WTC11 (cell line): ENCODE measurements at regions not wholly inside any gene's neighbourhood (a gene's known extent, or its start where the extent isn't known, plus 50 kb on each side); places are given as distances from the start of the nearest gene placed in this dataset.
"Not testable (repeated sequence)": the region's sequence is repeated elsewhere in the genome, so short reads cannot be mapped to it uniquely, and the experiment has no call there.

Experiments used
- ATAC-seq: fragments of 200-7000 bp; cut with Tn5 transposase; 2 replicates; pipeline ENCODE4 v1.10.0; 2021; ENCODE audit warnings: mild to moderate bottlenecking, moderate library complexity
- CTCF ChIA-PET: fragments of 300-600 bp; sonication (Branson Sonifier 250); formaldehyde crosslinking; loops from one replicate; lab custom pipeline; 2021; ENCODE audit warnings: antibody characterized with exemption; lab: Charles Lee
- POLR2A ChIA-PET: fragments of 350-600 bp; sonication (Branson Sonifier 250); formaldehyde crosslinking; loops from one replicate; lab custom pipeline; 2021; ENCODE audit warnings: antibody characterized with exemption; lab: Charles Lee
- DNase-seq: peaks from one replicate; pipeline ENCODE4 v3.0.0; 2021; ENCODE audit warnings: low spot score
- H3K27ac Mint-ChIP-seq: 2 replicates; pipeline ENCODE4 v1.8.0; 2021; ENCODE audit warnings: mixed read lengths
- H3K27me3 Mint-ChIP-seq: 2 replicates; pipeline ENCODE4 v1.8.0; 2021; ENCODE audit warnings: low read depth, mild to moderate bottlenecking, moderate library complexity, mixed read lengths
- H3K36me3 Mint-ChIP-seq: 2 replicates; pipeline ENCODE4 v1.8.0; 2021; ENCODE audit warnings: mixed read lengths
- H3K4me1 Mint-ChIP-seq: 2 replicates; pipeline ENCODE4 v1.8.0; 2022; ENCODE audit warnings: mixed read lengths
- H3K4me3 Mint-ChIP-seq: 2 replicates; pipeline ENCODE4 v1.8.0; 2021; ENCODE audit warnings: mild to moderate bottlenecking, moderate library complexity, mixed read lengths
- H3K9me3 Mint-ChIP-seq: 2 replicates; pipeline ENCODE4 v1.8.0; 2021; ENCODE audit warnings: mixed read lengths
- CBFB ChIP-seq: sonication (generic); formaldehyde crosslinking; IDR thresholded peaks from 2 replicates; pipeline ENCODE4 v1.8.1; 2022; ENCODE audit warnings: mild to moderate bottlenecking, low read depth, missing genetic modification reagents
- ESRRA ChIP-seq: sonication (generic); formaldehyde crosslinking; IDR thresholded peaks from 2 replicates; pipeline ENCODE4 v1.8.1; 2022; ENCODE audit warnings: mild to moderate bottlenecking, missing genetic modification reagents, borderline replicate concordance
- MLX ChIP-seq: sonication (generic); formaldehyde crosslinking; IDR thresholded peaks from 2 replicates; pipeline ENCODE4 v1.8.1; 2023; ENCODE audit warnings: mild to moderate bottlenecking, missing genetic modification reagents, moderate library complexity
- NFATC4 ChIP-seq: fragments of 250-450 bp; sonication (Bioruptor Pico); IDR thresholded peaks from 2 replicates; pipeline ENCODE4 v1.9.0; 2021; ENCODE audit warnings: mild to moderate bottlenecking
- NR2C2 ChIP-seq: sonication (generic); formaldehyde crosslinking; IDR thresholded peaks from 2 replicates; pipeline ENCODE4 v1.8.0; 2022; ENCODE audit warnings: mild to moderate bottlenecking, missing genetic modification reagents
- TP53 ChIP-seq: sonication (generic); formaldehyde crosslinking; IDR thresholded peaks from 2 replicates; pipeline ENCODE4 v1.8.1; 2023; ENCODE audit warnings: mild to moderate bottlenecking, missing genetic modification reagents
- ZBTB21 ChIP-seq: sonication (generic); formaldehyde crosslinking; IDR thresholded peaks from 2 replicates; pipeline ENCODE4 v1.8.1; 2023; ENCODE audit warnings: mild to moderate bottlenecking, missing genetic modification reagents, borderline replicate concordance
- ZNF121 ChIP-seq: sonication (generic); formaldehyde crosslinking; IDR thresholded peaks from 2 replicates; pipeline ENCODE4 v1.8.0; 2023; ENCODE audit warnings: missing genetic modification reagents
- TF ChIP-seq, protein P1 (sequence below): sonication (generic); formaldehyde crosslinking; IDR thresholded peaks from 2 replicates; pipeline ENCODE4 v1.8.0; 2023; ENCODE audit warnings: missing genetic modification reagents, mild to moderate bottlenecking, borderline replicate concordance
- TF ChIP-seq, protein P2 (sequence below): sonication (generic); formaldehyde crosslinking; conservative IDR thresholded peaks from 2 replicates; pipeline ENCODE4 v1.8.1; 2023; ENCODE audit warnings: mild to moderate bottlenecking, low read depth, missing genetic modification reagents, moderate library complexity
- TF ChIP-seq, protein P3 (sequence below): fragments of 250-450 bp; sonication (Bioruptor Pico); conservative IDR thresholded peaks from 2 replicates; pipeline ENCODE4 v1.9.0; 2021; ENCODE audit warnings: mild to moderate bottlenecking
- TF ChIP-seq, protein P4 (sequence below): sonication (generic); formaldehyde crosslinking; IDR thresholded peaks from 2 replicates; pipeline ENCODE4 v1.8.0; 2022; ENCODE audit warnings: mild to moderate bottlenecking, missing genetic modification reagents

DNA sequence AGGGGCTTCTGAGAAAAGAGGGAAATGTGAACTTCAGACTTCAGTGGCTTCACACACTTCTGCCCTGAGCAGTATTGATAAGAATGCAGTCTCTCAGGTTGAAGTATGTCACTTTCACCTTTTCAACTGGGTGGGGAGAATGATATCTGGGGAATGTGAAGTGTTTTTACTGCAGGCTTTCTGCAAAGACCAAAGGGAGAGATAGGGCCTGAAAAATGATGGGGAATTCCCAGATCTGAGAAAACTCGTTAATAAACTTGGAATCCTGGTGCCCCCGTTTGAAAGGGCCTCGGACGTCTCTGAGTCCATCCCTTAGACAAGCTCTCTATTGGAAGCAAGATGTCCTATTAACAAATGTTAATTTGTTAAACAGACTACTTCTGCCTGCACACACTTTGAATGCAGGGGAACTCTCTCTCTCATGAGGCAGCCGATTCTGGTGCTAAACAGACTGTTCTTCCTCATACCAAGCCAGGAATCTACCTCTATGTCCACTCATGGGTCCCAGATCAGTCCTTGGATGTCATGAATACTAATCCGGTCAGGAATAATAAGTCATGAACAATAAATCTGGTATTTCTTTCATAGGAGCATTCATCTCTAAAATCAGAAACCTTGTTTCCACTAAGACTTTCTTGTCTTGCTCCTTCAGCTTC, 193.6 kb downstream of the JCAD start (continued):
- TF ChIP-seq, protein P1, sequence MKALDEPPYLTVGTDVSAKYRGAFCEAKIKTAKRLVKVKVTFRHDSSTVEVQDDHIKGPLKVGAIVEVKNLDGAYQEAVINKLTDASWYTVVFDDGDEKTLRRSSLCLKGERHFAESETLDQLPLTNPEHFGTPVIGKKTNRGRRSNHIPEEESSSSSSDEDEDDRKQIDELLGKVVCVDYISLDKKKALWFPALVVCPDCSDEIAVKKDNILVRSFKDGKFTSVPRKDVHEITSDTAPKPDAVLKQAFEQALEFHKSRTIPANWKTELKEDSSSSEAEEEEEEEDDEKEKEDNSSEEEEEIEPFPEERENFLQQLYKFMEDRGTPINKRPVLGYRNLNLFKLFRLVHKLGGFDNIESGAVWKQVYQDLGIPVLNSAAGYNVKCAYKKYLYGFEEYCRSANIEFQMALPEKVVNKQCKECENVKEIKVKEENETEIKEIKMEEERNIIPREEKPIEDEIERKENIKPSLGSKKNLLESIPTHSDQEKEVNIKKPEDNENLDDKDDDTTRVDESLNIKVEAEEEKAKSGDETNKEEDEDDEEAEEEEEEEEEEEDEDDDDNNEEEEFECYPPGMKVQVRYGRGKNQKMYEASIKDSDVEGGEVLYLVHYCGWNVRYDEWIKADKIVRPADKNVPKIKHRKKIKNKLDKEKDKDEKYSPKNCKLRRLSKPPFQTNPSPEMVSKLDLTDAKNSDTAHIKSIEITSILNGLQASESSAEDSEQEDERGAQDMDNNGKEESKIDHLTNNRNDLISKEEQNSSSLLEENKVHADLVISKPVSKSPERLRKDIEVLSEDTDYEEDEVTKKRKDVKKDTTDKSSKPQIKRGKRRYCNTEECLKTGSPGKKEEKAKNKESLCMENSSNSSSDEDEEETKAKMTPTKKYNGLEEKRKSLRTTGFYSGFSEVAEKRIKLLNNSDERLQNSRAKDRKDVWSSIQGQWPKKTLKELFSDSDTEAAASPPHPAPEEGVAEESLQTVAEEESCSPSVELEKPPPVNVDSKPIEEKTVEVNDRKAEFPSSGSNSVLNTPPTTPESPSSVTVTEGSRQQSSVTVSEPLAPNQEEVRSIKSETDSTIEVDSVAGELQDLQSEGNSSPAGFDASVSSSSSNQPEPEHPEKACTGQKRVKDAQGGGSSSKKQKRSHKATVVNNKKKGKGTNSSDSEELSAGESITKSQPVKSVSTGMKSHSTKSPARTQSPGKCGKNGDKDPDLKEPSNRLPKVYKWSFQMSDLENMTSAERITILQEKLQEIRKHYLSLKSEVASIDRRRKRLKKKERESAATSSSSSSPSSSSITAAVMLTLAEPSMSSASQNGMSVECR (CRISPR knock-in tag), result no peak

DNA sequence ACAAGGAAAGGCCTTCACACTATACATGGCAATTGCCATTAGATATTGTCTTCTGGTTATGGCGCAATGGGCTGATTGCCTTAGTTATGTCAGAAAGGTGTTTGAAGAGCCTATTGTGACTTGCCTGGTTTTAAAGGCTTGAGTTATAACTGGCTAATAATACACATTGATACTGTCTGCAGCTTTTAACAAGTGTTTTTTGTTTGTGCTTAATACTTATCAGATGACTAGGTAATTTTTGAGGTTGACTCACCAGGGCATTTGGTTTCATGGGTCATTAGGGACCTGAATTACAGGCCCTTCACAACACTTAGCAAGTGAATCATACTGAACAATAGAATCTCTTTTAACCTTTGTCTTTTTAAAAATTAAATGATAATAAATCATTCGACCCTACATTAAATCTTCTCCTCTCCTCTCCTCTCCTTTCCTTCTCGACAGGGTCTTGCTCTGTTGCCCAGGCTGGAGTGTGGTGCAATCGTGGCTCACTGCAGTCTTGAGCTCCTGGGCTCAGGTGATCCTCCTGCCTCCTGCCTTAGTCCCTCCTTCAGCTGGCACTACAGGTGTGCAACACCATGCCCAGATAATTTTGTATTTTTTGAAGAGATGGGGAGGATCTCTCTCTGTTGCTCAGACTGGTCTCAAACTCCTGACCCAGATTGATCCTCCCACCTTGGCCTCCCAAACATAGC, 196.3 kb downstream of the JCAD start:
- Mint-ChIP-seq H3K9me3 (no peaks in the 10 kb centered on the region), H3K27me3 (no peaks in the 10 kb centered on the region), H3K27ac (no peak overlapping the region), H3K4me3 (no peak overlapping the region), H3K4me1 (peaks cover 5% of the 10 kb centered on the region), H3K36me3 (no peaks in the 10 kb centered on the region)
- DNase-seq (no peak), ATAC-seq (no peak)
- ChIA-PET CTCF (no interaction called here), POLR2A (no interaction called here)
- peak; percentile 78; the same call in 1 of the 2 replicates for TF ChIP-seq ZNF121 (CRISPR knock-in tag)
- TF ChIP-seq NR2C2 (CRISPR knock-in tag), result no peak
- TF ChIP-seq, all 79 proteins: peak for 1

GRCh38 chr10:29861811-29862505, 197.4 kb downstream of the JCAD start:
- ChIA-PET CTCF (no interaction called here), POLR2A (no interaction called here)
- Mint-ChIP-seq H3K4me1 (peaks cover 6% of the 10 kb centered on the region), H3K9me3 (no peaks in the 10 kb centered on the region), H3K4me3 (no peak overlapping the region), H3K27ac (no peak overlapping the region), H3K27me3 (no peaks in the 10 kb centered on the region), H3K36me3 (no peaks in the 10 kb centered on the region)
- DNase-seq (no peak), ATAC-seq (no peak)
- TF ChIP-seq TP53 (no peak), ZBTB21 (CRISPR knock-in tag) (no peak), NFATC4 (CRISPR knock-in tag) (no peak)
- TF ChIP-seq, protein P2, sequence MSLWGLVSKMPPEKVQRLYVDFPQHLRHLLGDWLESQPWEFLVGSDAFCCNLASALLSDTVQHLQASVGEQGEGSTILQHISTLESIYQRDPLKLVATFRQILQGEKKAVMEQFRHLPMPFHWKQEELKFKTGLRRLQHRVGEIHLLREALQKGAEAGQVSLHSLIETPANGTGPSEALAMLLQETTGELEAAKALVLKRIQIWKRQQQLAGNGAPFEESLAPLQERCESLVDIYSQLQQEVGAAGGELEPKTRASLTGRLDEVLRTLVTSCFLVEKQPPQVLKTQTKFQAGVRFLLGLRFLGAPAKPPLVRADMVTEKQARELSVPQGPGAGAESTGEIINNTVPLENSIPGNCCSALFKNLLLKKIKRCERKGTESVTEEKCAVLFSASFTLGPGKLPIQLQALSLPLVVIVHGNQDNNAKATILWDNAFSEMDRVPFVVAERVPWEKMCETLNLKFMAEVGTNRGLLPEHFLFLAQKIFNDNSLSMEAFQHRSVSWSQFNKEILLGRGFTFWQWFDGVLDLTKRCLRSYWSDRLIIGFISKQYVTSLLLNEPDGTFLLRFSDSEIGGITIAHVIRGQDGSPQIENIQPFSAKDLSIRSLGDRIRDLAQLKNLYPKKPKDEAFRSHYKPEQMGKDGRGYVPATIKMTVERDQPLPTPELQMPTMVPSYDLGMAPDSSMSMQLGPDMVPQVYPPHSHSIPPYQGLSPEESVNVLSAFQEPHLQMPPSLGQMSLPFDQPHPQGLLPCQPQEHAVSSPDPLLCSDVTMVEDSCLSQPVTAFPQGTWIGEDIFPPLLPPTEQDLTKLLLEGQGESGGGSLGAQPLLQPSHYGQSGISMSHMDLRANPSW (CRISPR knock-in tag), result no peak

DNA sequence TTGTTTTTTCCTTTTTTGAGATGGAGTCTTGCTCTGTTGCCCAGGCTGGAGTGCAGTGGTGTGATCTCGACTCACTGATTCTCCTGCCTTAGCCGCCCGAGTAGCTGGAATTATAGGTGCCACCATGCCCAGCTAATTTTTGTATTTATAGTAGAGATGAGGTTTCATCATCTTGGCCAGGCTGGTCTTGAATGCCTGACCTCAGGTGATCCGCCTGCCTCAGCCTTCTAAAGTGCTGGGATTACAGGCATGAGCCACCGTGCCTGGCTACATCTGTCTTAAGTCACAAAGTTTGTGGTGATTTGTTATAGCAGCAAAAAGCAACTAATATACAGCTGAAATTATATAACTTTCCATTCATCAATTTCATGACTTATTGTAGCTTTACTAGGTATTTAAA, 198.2 kb downstream of the JCAD start:
- H3K27ac Mint-ChIP-seq, H3K4me3 Mint-ChIP-seq, H3K27me3 Mint-ChIP-seq, POLR2A ChIA-PET, H3K36me3 Mint-ChIP-seq, ATAC-seq, H3K4me1 Mint-ChIP-seq, DNase-seq, H3K9me3 Mint-ChIP-seq: not testable (repeated sequence)
- CTCF ChIA-PET, result interaction anchor here (1.0 to 1.2 kb wide), 2 partner anchors 140 to 326 kb away, joined by 4 read pairs; no protein-coding TSS in a partner anchor

DNA sequence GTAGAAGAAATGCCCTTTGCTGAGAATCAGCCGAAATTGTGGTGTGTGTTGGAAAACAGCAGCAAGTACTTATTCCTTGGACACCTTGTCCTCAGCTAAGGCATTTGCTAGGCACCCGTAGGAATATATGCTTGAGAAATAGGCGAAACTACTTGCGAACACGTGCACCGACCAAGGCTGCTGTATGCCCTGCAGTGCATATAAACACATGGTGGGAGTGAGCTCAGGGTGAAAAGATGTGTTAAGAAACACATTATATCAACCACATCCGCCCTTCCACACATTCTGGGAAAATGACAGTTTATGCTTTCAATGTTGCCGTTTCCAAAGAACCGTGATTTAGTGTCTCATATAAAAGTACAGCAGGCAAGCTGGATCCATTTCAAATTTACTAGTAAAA, 199.2 kb downstream of the JCAD start:
- Mint-ChIP-seq H3K9me3 (no peaks in the 10 kb centered on the region), H3K27ac (no peak overlapping the region), H3K27me3 (no peaks in the 10 kb centered on the region), H3K36me3 (no peaks in the 10 kb centered on the region), H3K4me1 (peaks cover 6% of the 10 kb centered on the region), H3K4me3 (no peak overlapping the region)
- POLR2A ChIA-PET, result no interaction called here
- DNase-seq (no peak), ATAC-seq (no peak)
- CTCF ChIA-PET, result interaction anchor here (0.9 to 1.2 kb wide), 3 partner anchors 138 to 325 kb away, joined by 3 to 4 read pairs (median 4); no protein-coding TSS in a partner anchor
- TF ChIP-seq, protein P3, sequence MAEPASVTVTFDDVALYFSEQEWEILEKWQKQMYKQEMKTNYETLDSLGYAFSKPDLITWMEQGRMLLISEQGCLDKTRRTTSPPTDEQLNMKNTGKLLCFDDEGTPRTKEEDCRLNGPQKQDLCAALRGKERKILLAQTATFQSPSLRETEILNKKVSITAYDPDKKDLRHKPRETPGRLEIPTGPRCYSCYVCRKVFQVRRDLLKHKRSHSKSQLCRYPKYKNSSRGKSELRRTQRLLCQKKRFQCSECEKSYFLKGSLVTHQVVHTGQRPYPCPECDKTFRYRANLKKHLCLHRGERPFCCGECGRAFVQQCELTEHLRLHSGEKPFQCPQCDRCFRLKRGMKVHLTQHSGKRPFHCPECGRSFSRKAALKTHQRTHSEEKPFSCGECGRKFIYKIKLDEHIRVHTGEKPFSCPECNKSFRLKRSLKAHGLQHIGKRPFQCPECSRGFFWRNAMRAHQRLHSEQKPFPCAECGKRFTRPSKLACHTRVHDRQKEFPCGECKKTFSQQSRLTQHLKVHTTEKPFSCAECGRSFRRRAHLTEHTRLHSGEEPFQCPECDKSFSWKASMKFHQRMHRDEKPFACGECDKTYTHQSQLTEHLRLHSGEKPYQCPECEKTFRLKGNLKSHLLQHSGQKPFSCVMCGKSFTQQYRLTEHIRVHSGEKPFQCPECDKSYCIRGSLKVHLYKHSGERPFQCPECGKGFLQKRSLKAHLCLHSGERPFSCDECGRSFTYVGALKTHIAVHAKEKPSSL (CRISPR knock-in tag), result no peak
- TF ChIP-seq CBFB (CRISPR knock-in tag) (no peak), MLX (CRISPR knock-in tag) (no peak), ESRRA (no peak)
- TF ChIP-seq, protein P4, sequence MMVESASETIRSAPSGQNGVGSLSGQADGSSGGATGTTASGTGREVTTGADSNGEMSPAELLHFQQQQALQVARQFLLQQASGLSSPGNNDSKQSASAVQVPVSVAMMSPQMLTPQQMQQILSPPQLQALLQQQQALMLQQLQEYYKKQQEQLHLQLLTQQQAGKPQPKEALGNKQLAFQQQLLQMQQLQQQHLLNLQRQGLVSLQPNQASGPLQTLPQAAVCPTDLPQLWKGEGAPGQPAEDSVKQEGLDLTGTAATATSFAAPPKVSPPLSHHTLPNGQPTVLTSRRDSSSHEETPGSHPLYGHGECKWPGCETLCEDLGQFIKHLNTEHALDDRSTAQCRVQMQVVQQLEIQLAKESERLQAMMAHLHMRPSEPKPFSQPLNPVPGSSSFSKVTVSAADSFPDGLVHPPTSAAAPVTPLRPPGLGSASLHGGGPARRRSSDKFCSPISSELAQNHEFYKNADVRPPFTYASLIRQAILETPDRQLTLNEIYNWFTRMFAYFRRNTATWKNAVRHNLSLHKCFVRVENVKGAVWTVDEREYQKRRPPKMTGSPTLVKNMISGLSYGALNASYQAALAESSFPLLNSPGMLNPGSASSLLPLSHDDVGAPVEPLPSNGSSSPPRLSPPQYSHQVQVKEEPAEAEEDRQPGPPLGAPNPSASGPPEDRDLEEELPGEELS (CRISPR knock-in tag), result no peak
